ENCODE measurements at regions not wholly inside any gene's neighbourhood (a gene's known extent, or its start where the extent isn't known, plus 50 kb on each side); places are given as distances from the start of the nearest gene placed in this dataset.

GRCh38 chr2:81600088-81600487 is 1295.5 kb upstream of the LRRTM1 start:
- TF ChIP-seq CTCF (IDR thresholded peaks at IDR 0.05) (no peak), EP300 (IDR thresholded peaks at IDR 0.05) (no peak)

All from ovary (tissue), 3 donors.